H1 (cell line): ENCODE measurements at regions not wholly inside any gene's neighbourhood (a gene's known extent, or its start where the extent isn't known, plus 50 kb on each side); places are given as distances from the start of the nearest gene placed in this dataset.
"Not testable (repeated sequence)": the region's sequence is repeated elsewhere in the genome, so short reads cannot be mapped to it uniquely, and the experiment has no call there.

Experiments
- CTCF ChIA-PET: fragments of 300-600 bp; sonication (Branson Sonifier 250); formaldehyde crosslinking; loops from one replicate; lab custom pipeline; 2021; ENCODE audit not compliant: partially characterized antibody; lab: Charles Lee
- POLR2A ChIA-PET: fragments of 300-600 bp; sonication (Branson Sonifier 250); formaldehyde crosslinking; loops from one replicate; lab custom pipeline; 2021; ENCODE audit warnings: inconsistent platforms; ENCODE audit not compliant: partially characterized antibody; lab: Charles Lee
- DNase-seq, 2 experiments: peaks; one replicate each; pipeline versions ENCODE4 v3.0.0 to v3.0.0-alpha.2; 2010 to 2022; ENCODE audit warnings: low spot score in 2 of 2, low read depth in 1 of 2, mixed read lengths in 1 of 2
- FAIRE-seq: peaks from 2 replicates; lab custom pipeline; 2011; peaks lifted over from hg19 to GRCh38; lab: Jason Lieb, UNC
- H2AFZ ChIP-seq: 2 replicates; pipeline ENCODE4 v1.8.1; 2012; ENCODE audit warnings: low read length, inconsistent platforms
- H2AK5ac ChIP-seq: 2 replicates; pipeline ENCODE4 v1.6.1; 2013; ENCODE audit warnings: low read depth, low read length
- H2BK120ac ChIP-seq: replicated peaks from 2 replicates; pipeline ENCODE3; 2013; ENCODE audit warnings: low read depth, low read length, inconsistent platforms
- H2BK12ac ChIP-seq: 2 replicates; pipeline ENCODE4 v1.6.1; 2013; ENCODE audit warnings: low read depth, low read length
- H2BK15ac ChIP-seq: 2 replicates; pipeline ENCODE4 v1.6.1; 2013; ENCODE audit warnings: low read length
- H2BK20ac ChIP-seq: 2 replicates; pipeline ENCODE4 v1.6.1; 2013; ENCODE audit warnings: low read length
- H2BK5ac ChIP-seq: 2 replicates; pipeline ENCODE4 v1.6.1; 2013; ENCODE audit warnings: low read depth, low read length
- H3K14ac ChIP-seq: 2 replicates; pipeline ENCODE4 v1.6.1; 2013; ENCODE audit warnings: inconsistent platforms; ENCODE audit not compliant: insufficient read length
- H3K18ac ChIP-seq: 2 replicates; pipeline ENCODE4 v1.6.1; 2013; ENCODE audit warnings: low read length; ENCODE audit errors: extremely low read depth
- H3K23ac ChIP-seq: 2 replicates; pipeline ENCODE4 v1.6.1; 2013; ENCODE audit warnings: inconsistent platforms; ENCODE audit not compliant: insufficient read length
- H3K23me2 ChIP-seq: 2 replicates; pipeline ENCODE4 v1.6.1; 2013; ENCODE audit warnings: low read depth, low read length
- H3K27ac ChIP-seq: 2 replicates; pipeline ENCODE4 v1.6.1; 2011; ENCODE audit warnings: low read depth, low read length, inconsistent platforms
- H3K27me3 ChIP-seq, 4 experiments: replicated peaks in 1 of 4; 1 replicate in 1 of 4; 2 replicates in 3 of 4; pipeline versions ENCODE4 v1.6.1 to v1.8.1; 2011 to 2013; ENCODE audit warnings: low read length in 3 of 4, mild to moderate bottlenecking in 3 of 4, inconsistent platforms in 2 of 4, mixed read lengths in 2 of 4, moderate library complexity in 1 of 4; ENCODE audit not compliant: control insufficient read depth in 3 of 4, insufficient read depth in 3 of 4; ENCODE audit errors: extremely low read depth in 1 of 4
- H3K36me3 ChIP-seq, 4 experiments: 2 replicates each; pipeline versions ENCODE4 v1.6.1 to v1.8.1; 2011 to 2013; ENCODE audit warnings: mild to moderate bottlenecking in 4 of 4, low read length in 3 of 4, moderate library complexity in 2 of 4, control low read depth in 1 of 4, inconsistent platforms in 1 of 4; ENCODE audit not compliant: insufficient read depth in 4 of 4, control insufficient read depth in 2 of 4
- H3K4ac ChIP-seq: replicated peaks from 2 replicates; pipeline ENCODE3; 2013; ENCODE audit warnings: low read length, low read depth, mixed read lengths, inconsistent platforms; ENCODE audit not compliant: insufficient read length
- H3K4me1 ChIP-seq, 4 experiments: replicated peaks in 1 of 4; 1 replicate in 1 of 4; 2 replicates in 3 of 4; pipeline versions ENCODE4 v1.6.1 to v1.8.1; 2011 to 2013; ENCODE audit warnings: low read length in 3 of 4, inconsistent platforms in 2 of 4, mixed read lengths in 1 of 4; ENCODE audit not compliant: insufficient read depth in 4 of 4, control insufficient read depth in 3 of 4
- H3K4me2 ChIP-seq, 2 experiments: 2 replicates each; pipeline versions ENCODE4 v1.6.1 to v1.8.1; 2011 to 2013; ENCODE audit warnings: low read depth in 2 of 2, low read length in 2 of 2, control low read depth in 1 of 2, inconsistent platforms in 1 of 2, mild to moderate bottlenecking in 1 of 2; ENCODE audit not compliant: insufficient read depth in 1 of 2
- H3K4me3 ChIP-seq, 4 experiments: fragments of 200-600, 300-600 bp in 1 of 4; sonication (generic), shearing (Covaris generic), sonication (Bioruptor Twin) in 1 of 4; 2 replicates each; pipeline versions ENCODE4 v1.5.1 to v1.8.1; 2011 to 2016; ENCODE audit warnings: low read length in 4 of 4, low read depth in 3 of 4, control low read depth in 2 of 4, inconsistent platforms in 2 of 4, mild to moderate bottlenecking in 2 of 4, mixed read lengths in 1 of 4, moderate library complexity in 1 of 4; ENCODE audit not compliant: insufficient read depth in 2 of 4; ENCODE audit errors: extremely low read depth in 1 of 4
- H3K56ac ChIP-seq: replicated peaks from 2 replicates; pipeline ENCODE3; 2013; ENCODE audit warnings: low read depth, mild to moderate bottlenecking, mixed read lengths, low read length, inconsistent platforms; ENCODE audit not compliant: insufficient read length
- H3K79me1 ChIP-seq: 2 replicates; pipeline ENCODE4 v1.6.1; 2013; ENCODE audit warnings: low read depth, low read length, control low read depth
- H3K79me2 ChIP-seq, 2 experiments: 2 replicates each; pipeline versions ENCODE4 v1.6.1 to v1.8.1; 2012 to 2013; ENCODE audit warnings: low read length in 2 of 2, mild to moderate bottlenecking in 2 of 2, inconsistent platforms in 1 of 2; ENCODE audit not compliant: insufficient read depth in 2 of 2, control insufficient read depth in 1 of 2
- H3K9ac ChIP-seq, 4 experiments: replicated peaks in 1 of 4; 1 replicate in 1 of 4; 2 replicates in 3 of 4; pipeline versions ENCODE4 v1.6.1 to v1.8.1; 2011 to 2013; ENCODE audit warnings: low read depth in 3 of 4, low read length in 3 of 4, control low read depth in 2 of 4, mild to moderate bottlenecking in 2 of 4, moderate library complexity in 2 of 4, inconsistent platforms in 1 of 4; ENCODE audit errors: extremely low read depth in 1 of 4
- H3K9me3 ChIP-seq, 2 experiments: 2 replicates each; pipeline versions ENCODE4 v1.6.1 to v1.8.1; 2012 to 2013; ENCODE audit warnings: mild to moderate bottlenecking in 2 of 2, moderate library complexity in 2 of 2, control low read depth in 1 of 2, inconsistent platforms in 1 of 2, low read depth in 1 of 2, low read length in 1 of 2, mixed read lengths in 1 of 2; ENCODE audit not compliant: insufficient read depth in 2 of 2
- H4K20me1 ChIP-seq, 2 experiments: replicated peaks in 1 of 2; 2 replicates each; pipeline versions ENCODE3 to v1.8.1; 2011 to 2013; ENCODE audit warnings: inconsistent platforms in 2 of 2, low read length in 2 of 2, mild to moderate bottlenecking in 1 of 2; ENCODE audit not compliant: insufficient read depth in 2 of 2, control insufficient read depth in 1 of 2
- H4K5ac ChIP-seq: 2 replicates; pipeline ENCODE4 v1.6.1; 2013; ENCODE audit warnings: low read length, low read depth, mixed read lengths, inconsistent platforms; ENCODE audit not compliant: insufficient read length
- H4K8ac ChIP-seq: 2 replicates; pipeline ENCODE4 v1.8.0; 2013; ENCODE audit warnings: mild to moderate bottlenecking, moderate library complexity, low read length, inconsistent platforms; ENCODE audit not compliant: insufficient read depth; ENCODE audit errors: extremely low read depth
- H4K91ac ChIP-seq: replicated peaks from 2 replicates; pipeline ENCODE3; 2013; ENCODE audit warnings: low read length, mixed read lengths, inconsistent platforms; ENCODE audit not compliant: insufficient read length
- WGBS, 2 experiments: shearing (Covaris generic) in 1 of 2; methylation state at CpG; one replicate each; pipeline versions ENCODE4 v1.1.6 to v1.1.7; 2013 to 2015; ENCODE audit warnings: low lambda C conversion rate in 2 of 2, mixed read lengths in 2 of 2, inconsistent platforms in 1 of 2, low coverage in 1 of 2, missing lambda C conversion rate in 1 of 2; ENCODE audit not compliant: insufficient replicate concordance in 2 of 2, insufficient coverage in 1 of 2, insufficient read length in 1 of 2; ENCODE audit errors: extremely low coverage in 1 of 2, missing lambda C conversion rate in 1 of 2; 5-methylcytosine and 5-hydroxymethylcytosine counted together

DNA sequence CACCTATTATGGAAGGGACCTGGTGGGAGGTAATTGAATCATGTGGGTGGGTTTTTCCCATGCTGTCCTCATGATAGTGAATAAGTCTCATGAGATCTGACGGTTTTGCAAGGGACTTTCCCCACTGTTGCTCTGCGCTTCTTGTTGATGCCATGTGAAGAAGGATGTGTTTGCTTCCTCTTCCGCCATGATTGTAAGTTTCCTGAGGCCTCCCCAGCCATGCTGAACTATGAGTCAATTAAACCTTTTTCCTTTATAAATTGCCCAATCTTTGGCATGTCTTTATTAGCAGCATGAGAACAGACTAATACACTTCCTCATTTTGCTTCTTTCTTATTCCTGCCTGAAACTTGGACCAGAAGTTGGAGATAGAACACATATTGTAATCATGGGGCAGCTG lies 396.2 kb downstream of the ATP23 start:
- CTCF ChIA-PET: interaction anchor here (0.7 to 0.8 kb wide), 2 partner anchors 192 to 749 kb away, joined by 3 read pairs; no protein-coding TSS in a partner anchor
- H2AFZ ChIP-seq, H3K9me3 ChIP-seq, H3K18ac ChIP-seq, H3K4me2 ChIP-seq, H3K27me3 ChIP-seq, H4K8ac ChIP-seq, H2BK15ac ChIP-seq, H3K4ac ChIP-seq, H4K5ac ChIP-seq, H2BK120ac ChIP-seq, H2BK12ac ChIP-seq, H2BK20ac ChIP-seq, H3K4me3 ChIP-seq, H2BK5ac ChIP-seq, FAIRE-seq, H3K14ac ChIP-seq, H3K27ac ChIP-seq, H3K79me1 ChIP-seq, H4K91ac ChIP-seq, H2AK5ac ChIP-seq, H4K20me1 ChIP-seq, H3K56ac ChIP-seq, H3K9ac ChIP-seq, H3K4me1 ChIP-seq, H3K23ac ChIP-seq, DNase-seq, POLR2A ChIA-PET, H3K79me2 ChIP-seq, H3K23me2 ChIP-seq, H3K36me3 ChIP-seq: not testable (repeated sequence)
- 94% methylated on average over 3 of the region's 3 CpGs; no CpG with 5 or more reads in 1 of the 2 experiments for WGBS, 2 experiments
